ENCODE measurements at regions not wholly inside any gene's neighbourhood (a gene's known extent, or its start where the extent isn't known, plus 50 kb on each side); places are given as distances from the start of the nearest gene placed in this dataset.

GRCh38 chr1:14194511-14194910 is 404.0 kb upstream of the KAZN start:
- DNase-seq, result no peak
- no peak overlapping the region for H3K27ac Mint-ChIP-seq
- no peaks in the 10 kb centered on the region for H3K36me3 Mint-ChIP-seq (ENCODE audit: low read depth)
- no peaks in the 10 kb centered on the region for H3K4me1 Mint-ChIP-seq (ENCODE audit: low read depth)
- no peak overlapping the region for H3K4me3 Mint-ChIP-seq
- H3K27me3 Mint-ChIP-seq, result peaks cover 13% of the 10 kb centered on the region
- H3K9me3 Mint-ChIP-seq, result no peaks in the 10 kb centered on the region

GRCh38 chr1:14205066-14205465 is 393.4 kb upstream of the KAZN start:
- no peaks in the 10 kb centered on the region for H3K36me3 Mint-ChIP-seq (ENCODE audit: low read depth)
- H3K27me3 Mint-ChIP-seq, result peaks cover 7% of the 10 kb centered on the region
- H3K4me1 Mint-ChIP-seq (ENCODE audit: low read depth), result no peaks in the 10 kb centered on the region
- H3K9me3 Mint-ChIP-seq, result peaks cover 3% of the 10 kb centered on the region
- no peak overlapping the region for H3K4me3 Mint-ChIP-seq
- H3K27ac Mint-ChIP-seq, result no peak overlapping the region
- DNase-seq, result no peak

- Mint-ChIP-seq H3K36me3 (ENCODE audit: low read depth) (no peaks in the 10 kb centered on the region), H3K9me3 (peaks cover 10% of the 10 kb centered on the region), H3K27ac (no peak overlapping the region), H3K4me3 (no peak overlapping the region), H3K27me3 (peaks cover 11% of the 10 kb centered on the region), H3K4me1 (ENCODE audit: low read depth) (no peaks in the 10 kb centered on the region)
- no peak for DNase-seq
These were observed 383.3 kb upstream of the KAZN start for GRCh38 chr1:14215151-14215550.

GRCh38 chr1:14217384-14217783 is 381.1 kb upstream of the KAZN start:
- Mint-ChIP-seq H3K36me3 (ENCODE audit: low read depth) (no peaks in the 10 kb centered on the region), H3K27ac (no peak overlapping the region), H3K27me3 (peaks cover 12% of the 10 kb centered on the region), H3K9me3 (peaks cover 6% of the 10 kb centered on the region), H3K4me1 (ENCODE audit: low read depth) (no peaks in the 10 kb centered on the region), H3K4me3 (no peak overlapping the region)
- DNase-seq, result no peak

- Mint-ChIP-seq H3K9me3 (peaks cover 6% of the 10 kb centered on the region), H3K36me3 (ENCODE audit: low read depth) (no peaks in the 10 kb centered on the region), H3K4me3 (no peak overlapping the region), H3K27ac (no peak overlapping the region), H3K4me1 (ENCODE audit: low read depth) (no peaks in the 10 kb centered on the region), H3K27me3 (peaks cover 11% of the 10 kb centered on the region)
- DNase-seq, result no peak
These were observed 378.2 kb upstream of the KAZN start for GRCh38 chr1:14220324-14220723.

- Mint-ChIP-seq H3K36me3 (ENCODE audit: low read depth) (no peaks in the 10 kb centered on the region), H3K9me3 (peaks cover 6% of the 10 kb centered on the region), H3K27me3 (peaks cover 11% of the 10 kb centered on the region), H3K27ac (no peak overlapping the region), H3K4me3 (no peak overlapping the region), H3K4me1 (ENCODE audit: low read depth) (no peaks in the 10 kb centered on the region)
- DNase-seq, result no peak
These were observed 377.7 kb upstream of the KAZN start for GRCh38 chr1:14220811-14221210.

GRCh38 chr1:14222086-14222485 is 376.4 kb upstream of the KAZN start:
- DNase-seq, result no peak
- Mint-ChIP-seq H3K27me3 (peaks cover 7% of the 10 kb centered on the region), H3K9me3 (peaks cover 2% of the 10 kb centered on the region)

GRCh38 chr1:14228677-14229076 is 369.8 kb upstream of the KAZN start:
- H3K4me3 Mint-ChIP-seq, result no peak overlapping the region
- H3K36me3 Mint-ChIP-seq (ENCODE audit: low read depth), result no peaks in the 10 kb centered on the region

More at GRCh38 chr1:14222086-14222485, 376.4 kb upstream of the KAZN start:
- H3K4me3 Mint-ChIP-seq, result no peak overlapping the region
- no peak overlapping the region for H3K27ac Mint-ChIP-seq
- no peaks in the 10 kb centered on the region for H3K4me1 Mint-ChIP-seq (ENCODE audit: low read depth)
- H3K36me3 Mint-ChIP-seq (ENCODE audit: low read depth), result no peaks in the 10 kb centered on the region

GRCh38 chr1:14233510-14233909 is 365.0 kb upstream of the KAZN start:
- H3K27me3 Mint-ChIP-seq, result peaks cover 15% of the 10 kb centered on the region
- H3K36me3 Mint-ChIP-seq (ENCODE audit: low read depth), result no peaks in the 10 kb centered on the region
- no peaks in the 10 kb centered on the region for H3K9me3 Mint-ChIP-seq
- no peaks in the 10 kb centered on the region for H3K4me1 Mint-ChIP-seq (ENCODE audit: low read depth)
- DNase-seq, result no peak
- no peak overlapping the region for H3K4me3 Mint-ChIP-seq
- H3K27ac Mint-ChIP-seq, result no peak overlapping the region

More at GRCh38 chr1:14228677-14229076, 369.8 kb upstream of the KAZN start:
- Mint-ChIP-seq H3K4me1 (ENCODE audit: low read depth) (no peaks in the 10 kb centered on the region), H3K9me3 (no peaks in the 10 kb centered on the region), H3K27me3 (peaks cover 9% of the 10 kb centered on the region), H3K27ac (no peak overlapping the region)
- no peak for DNase-seq

GRCh38 chr1:14236097-14236496 is 362.4 kb upstream of the KAZN start:
- DNase-seq, result no peak
- no peaks in the 10 kb centered on the region for H3K4me1 Mint-ChIP-seq (ENCODE audit: low read depth)
- no peak overlapping the region for H3K27ac Mint-ChIP-seq
- no peaks in the 10 kb centered on the region for H3K9me3 Mint-ChIP-seq
- H3K4me3 Mint-ChIP-seq, result no peak overlapping the region
- H3K27me3 Mint-ChIP-seq, result peaks cover 15% of the 10 kb centered on the region
- H3K36me3 Mint-ChIP-seq (ENCODE audit: low read depth), result no peaks in the 10 kb centered on the region

- Mint-ChIP-seq H3K27me3 (peaks cover 8% of the 10 kb centered on the region), H3K36me3 (ENCODE audit: low read depth) (no peaks in the 10 kb centered on the region), H3K4me1 (ENCODE audit: low read depth) (no peaks in the 10 kb centered on the region), H3K9me3 (no peaks in the 10 kb centered on the region), H3K4me3 (no peak overlapping the region), H3K27ac (no peak overlapping the region)
- no peak for DNase-seq
These were observed 359.8 kb upstream of the KAZN start for GRCh38 chr1:14238472-14239307.

GRCh38 chr1:14240265-14240664 is 358.2 kb upstream of the KAZN start:
- DNase-seq, result no peak
- H3K27me3 Mint-ChIP-seq, result peaks cover 3% of the 10 kb centered on the region
- H3K4me1 Mint-ChIP-seq (ENCODE audit: low read depth), result no peaks in the 10 kb centered on the region
- no peak overlapping the region for H3K27ac Mint-ChIP-seq
- no peaks in the 10 kb centered on the region for H3K9me3 Mint-ChIP-seq
- no peak overlapping the region for H3K4me3 Mint-ChIP-seq
- no peaks in the 10 kb centered on the region for H3K36me3 Mint-ChIP-seq (ENCODE audit: low read depth)

- H3K9me3 Mint-ChIP-seq, result no peaks in the 10 kb centered on the region
- no peak for DNase-seq
- peaks cover 4% of the 10 kb centered on the region for H3K27me3 Mint-ChIP-seq
- no peaks in the 10 kb centered on the region for H3K36me3 Mint-ChIP-seq (ENCODE audit: low read depth)
- H3K4me3 Mint-ChIP-seq, result no peak overlapping the region
- H3K4me1 Mint-ChIP-seq (ENCODE audit: low read depth), result no peaks in the 10 kb centered on the region
- no peak overlapping the region for H3K27ac Mint-ChIP-seq
These were observed 356.4 kb upstream of the KAZN start for GRCh38 chr1:14242123-14242522.

- Mint-ChIP-seq H3K27me3 (peaks cover 6% of the 10 kb centered on the region), H3K9me3 (no peaks in the 10 kb centered on the region), H3K4me3 (no peak overlapping the region), H3K4me1 (ENCODE audit: low read depth) (no peaks in the 10 kb centered on the region), H3K27ac (no peak overlapping the region), H3K36me3 (ENCODE audit: low read depth) (no peaks in the 10 kb centered on the region)
- no peak for DNase-seq
These were observed 355.6 kb upstream of the KAZN start for GRCh38 chr1:14242870-14243269.

- H3K9me3 Mint-ChIP-seq, result no peaks in the 10 kb centered on the region
- DNase-seq, result no peak
- H3K27me3 Mint-ChIP-seq, result peaks cover 2% of the 10 kb centered on the region
- no peak overlapping the region for H3K4me3 Mint-ChIP-seq
- H3K36me3 Mint-ChIP-seq (ENCODE audit: low read depth), result no peaks in the 10 kb centered on the region
- H3K4me1 Mint-ChIP-seq (ENCODE audit: low read depth), result no peaks in the 10 kb centered on the region
- no peak overlapping the region for H3K27ac Mint-ChIP-seq
These were observed 352.5 kb upstream of the KAZN start for GRCh38 chr1:14245954-14246353.
